GM12865 (cell line): ENCODE measurements at regions not wholly inside any gene's neighbourhood (a gene's known extent, or its start where the extent isn't known, plus 50 kb on each side); places are given as distances from the start of the nearest gene placed in this dataset.

ENCODE experiments used
- DNase-seq: peaks from one replicate; pipeline ENCODE4 v3.0.0; 2010; ENCODE audit warnings: low read depth
- H3K4me3 ChIP-seq: 2 replicates; pipeline ENCODE4 v1.5.1; 2011; ENCODE audit warnings: mild to moderate bottlenecking, low read depth, low read length, control low read depth
- TF ChIP-seq, protein P1 (sequence below): IDR thresholded peaks from 2 replicates; pipeline ENCODE4 v1.5.1; 2011; ENCODE audit warnings: low read length, control low read depth, low read depth, inconsistent platforms; ENCODE audit not compliant: insufficient read depth; ENCODE audit errors: missing control alignments

GRCh38 chr12:65594409-65594808 is 229.9 kb upstream of the HMGA2 start:
- H3K4me3 ChIP-seq: no peak overlapping the region
- no peak for DNase-seq
- TF ChIP-seq, protein P1, sequence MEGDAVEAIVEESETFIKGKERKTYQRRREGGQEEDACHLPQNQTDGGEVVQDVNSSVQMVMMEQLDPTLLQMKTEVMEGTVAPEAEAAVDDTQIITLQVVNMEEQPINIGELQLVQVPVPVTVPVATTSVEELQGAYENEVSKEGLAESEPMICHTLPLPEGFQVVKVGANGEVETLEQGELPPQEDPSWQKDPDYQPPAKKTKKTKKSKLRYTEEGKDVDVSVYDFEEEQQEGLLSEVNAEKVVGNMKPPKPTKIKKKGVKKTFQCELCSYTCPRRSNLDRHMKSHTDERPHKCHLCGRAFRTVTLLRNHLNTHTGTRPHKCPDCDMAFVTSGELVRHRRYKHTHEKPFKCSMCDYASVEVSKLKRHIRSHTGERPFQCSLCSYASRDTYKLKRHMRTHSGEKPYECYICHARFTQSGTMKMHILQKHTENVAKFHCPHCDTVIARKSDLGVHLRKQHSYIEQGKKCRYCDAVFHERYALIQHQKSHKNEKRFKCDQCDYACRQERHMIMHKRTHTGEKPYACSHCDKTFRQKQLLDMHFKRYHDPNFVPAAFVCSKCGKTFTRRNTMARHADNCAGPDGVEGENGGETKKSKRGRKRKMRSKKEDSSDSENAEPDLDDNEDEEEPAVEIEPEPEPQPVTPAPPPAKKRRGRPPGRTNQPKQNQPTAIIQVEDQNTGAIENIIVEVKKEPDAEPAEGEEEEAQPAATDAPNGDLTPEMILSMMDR: no peak

GRCh38 chr12:65595016-65595560 is 229.2 kb upstream of the HMGA2 start:
- H3K4me3 ChIP-seq: no peak overlapping the region
- TF ChIP-seq, protein P1: no peak
- DNase-seq: no peak

DNA sequence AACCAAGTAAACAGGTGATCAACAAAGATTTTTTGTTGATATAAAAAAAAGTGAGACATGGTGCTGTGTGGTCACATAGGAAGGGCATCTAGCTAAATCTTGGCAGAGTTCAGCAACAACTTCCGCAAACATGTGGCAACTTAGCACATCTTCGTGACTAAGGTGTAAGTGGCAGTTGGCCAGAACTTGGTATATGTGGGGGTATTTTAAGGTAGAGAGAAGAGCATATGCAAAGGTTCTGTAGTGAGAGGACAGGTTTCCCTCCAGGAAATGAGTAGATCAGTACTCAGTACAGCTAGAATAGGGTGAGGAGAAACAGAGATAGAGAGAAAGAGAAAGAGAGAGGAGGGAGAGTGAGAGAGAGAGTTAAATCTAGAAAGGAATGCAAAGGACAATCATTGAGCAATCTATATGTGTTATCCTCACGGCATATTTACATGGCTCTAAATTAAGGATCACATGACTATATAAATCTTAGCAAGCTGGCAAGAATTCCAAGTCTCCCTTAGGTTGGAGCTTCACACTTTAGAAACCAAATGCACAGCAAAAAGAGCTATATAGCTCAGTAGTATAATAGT is 227.7 kb upstream of the HMGA2 start:
- DNase-seq: no peak
- TF ChIP-seq, protein P1: no peak
- no peak overlapping the region for H3K4me3 ChIP-seq

GRCh38 chr12:65597527-65597926 is 226.8 kb upstream of the HMGA2 start:
- DNase-seq: no peak
- H3K4me3 ChIP-seq: no peak overlapping the region
- TF ChIP-seq, protein P1: no peak

- DNase-seq: no peak
- no peak overlapping the region for H3K4me3 ChIP-seq
- TF ChIP-seq, protein P1: no peak
These were observed 225.6 kb upstream of the HMGA2 start for GRCh38 chr12:65598688-65599087.

DNA sequence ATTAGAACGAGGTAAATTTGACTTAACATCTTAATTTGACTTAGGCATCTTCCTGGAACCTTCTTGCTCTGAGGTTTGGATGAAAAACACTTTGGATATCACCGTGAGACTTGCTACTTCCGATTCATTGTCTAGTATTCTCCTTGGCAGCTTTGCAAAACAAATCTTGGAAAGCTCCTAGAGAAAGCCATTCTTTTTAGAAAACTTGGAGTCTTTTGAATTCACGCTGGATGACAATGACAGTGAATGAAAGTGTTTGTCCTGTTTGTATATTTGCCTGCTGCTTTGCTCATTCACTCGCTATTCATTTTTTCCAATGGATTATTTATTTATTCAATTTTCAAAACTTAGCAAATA is 222.1 kb upstream of the HMGA2 start:
- DNase-seq: no peak
- no peak overlapping the region for H3K4me3 ChIP-seq
- TF ChIP-seq, protein P1: no peak
